Right atrium auricular region (tissue), 2 donors: ENCODE measurements at regions not wholly inside any gene's neighbourhood (a gene's known extent, or its start where the extent isn't known, plus 50 kb on each side); places are given as distances from the start of the nearest gene placed in this dataset.

Experiments
- DNase-seq: peaks from one replicate; pipeline ENCODE4 v3.0.0-alpha.2; 2019; ENCODE audit warnings: low spot score
- H3K27ac ChIP-seq, 2 donors: fragments of 200-600 bp; sonication (generic); 1 replicate in 1 of 2; 2 replicates in 1 of 2; pipeline ENCODE4 v1.5.1; 2016 to 2019
- H3K27me3 ChIP-seq, 2 donors: fragments of 200-600 bp; sonication (generic); one replicate each; pipeline versions ENCODE4 v1.5.1 to v1.6.0; 2017 to 2019
- H3K36me3 ChIP-seq: fragments of 200-600 bp; sonication (generic); one replicate; pipeline ENCODE4 v1.5.1; 2016
- H3K4me1 ChIP-seq, 2 donors: fragments of 200-600 bp; sonication (generic); one replicate each; pipeline versions ENCODE4 v1.5.1 to v1.6.0; 2017 to 2019
- H3K4me3 ChIP-seq, 2 donors: fragments of 200-600 bp; sonication (generic); 1 replicate in 1 of 2; 2 replicates in 1 of 2; pipeline ENCODE4 v1.5.1; 2017 to 2019; ENCODE audit warnings: mild to moderate bottlenecking in 1 of 2, moderate library complexity in 1 of 2
- H3K9me3 ChIP-seq, 2 donors: fragments of 200-600 bp; sonication (generic); one replicate each; pipeline ENCODE4 v1.5.1; 2019
- CTCF ChIP-seq, 2 donors: fragments of 200-600 bp; sonication (generic); IDR thresholded peaks; one replicate each; pipeline ENCODE4 v1.5.1; 2019; ENCODE audit warnings: antibody characterized with exemption in 2 of 2

- Histone ChIP-seq H3K4me3 (no peak overlapping the region), H3K36me3 (no peaks in the 10 kb centered on the region), H3K27me3 (no peaks in the 10 kb centered on the region), H3K4me1 (no peaks in the 10 kb centered on the region), H3K9me3 (peaks cover 0 to 24% of the 10 kb centered on the region in 2 donors), H3K27ac (no peak overlapping the region)
- DNase-seq: no peak
- no peak for TF ChIP-seq CTCF (IDR thresholded peaks at IDR 0.05)
Measured at GRCh38 chr10:78489034-78489433, 455.4 kb downstream of the RPS24 start.

- H3K36me3 ChIP-seq: no peaks in the 10 kb centered on the region
- no peaks in the 10 kb centered on the region for H3K27me3 ChIP-seq
- TF ChIP-seq CTCF (IDR thresholded peaks at IDR 0.05): no peak
- H3K9me3 ChIP-seq: peaks cover 0 to 24% of the 10 kb centered on the region in 2 donors
- H3K4me1 ChIP-seq: no peaks in the 10 kb centered on the region
- no peak for DNase-seq
- H3K27ac ChIP-seq: no peak overlapping the region
- no peak overlapping the region for H3K4me3 ChIP-seq
Measured at GRCh38 chr10:78491812-78492211, 458.1 kb downstream of the RPS24 start.

- TF ChIP-seq CTCF (IDR thresholded peaks at IDR 0.05): no peak
- Histone ChIP-seq H3K4me1 (no peaks in the 10 kb centered on the region), H3K27ac (no peak overlapping the region), H3K9me3 (peaks cover 0 to 24% of the 10 kb centered on the region in 2 donors), H3K27me3 (no peaks in the 10 kb centered on the region), H3K4me3 (no peak overlapping the region), H3K36me3 (no peaks in the 10 kb centered on the region)
- DNase-seq: no peak
Measured at GRCh38 chr10:78492424-78492823, 458.8 kb downstream of the RPS24 start.

GRCh38 chr10:78494179-78494578 is 460.5 kb downstream of the RPS24 start:
- TF ChIP-seq CTCF (IDR thresholded peaks at IDR 0.05): no peak
- H3K4me3 ChIP-seq: no peak overlapping the region
- H3K4me1 ChIP-seq: no peaks in the 10 kb centered on the region
- peaks cover 0 to 20% of the 10 kb centered on the region in 2 donors for H3K9me3 ChIP-seq
- H3K27me3 ChIP-seq: no peaks in the 10 kb centered on the region
- DNase-seq: no peak
- H3K36me3 ChIP-seq: no peaks in the 10 kb centered on the region
- H3K27ac ChIP-seq: no peak overlapping the region

GRCh38 chr10:78502210-78502936 is 468.7 kb downstream of the RPS24 start:
- Histone ChIP-seq H3K4me1 (peaks cover 0 to under 1% of the 10 kb centered on the region in 2 donors), H3K27ac (no peak overlapping the region), H3K36me3 (no peaks in the 10 kb centered on the region), H3K4me3 (no peak overlapping the region), H3K9me3 (no peaks in the 10 kb centered on the region), H3K27me3 (no peaks in the 10 kb centered on the region)
- DNase-seq: no peak
- no peak for TF ChIP-seq CTCF (IDR thresholded peaks at IDR 0.05)

GRCh38 chr10:78504181-78504580 is 470.5 kb downstream of the RPS24 start:
- no peaks in the 10 kb centered on the region for H3K9me3 ChIP-seq
- no peak for TF ChIP-seq CTCF (IDR thresholded peaks at IDR 0.05)
- H3K27me3 ChIP-seq: no peaks in the 10 kb centered on the region

More at GRCh38 chr10:78504181-78504580, 470.5 kb downstream of the RPS24 start:
- Histone ChIP-seq H3K4me1 (peaks cover 0 to 4% of the 10 kb centered on the region in 2 donors), H3K4me3 (no peak overlapping the region), H3K36me3 (no peaks in the 10 kb centered on the region), H3K27ac (no peak overlapping the region)
- DNase-seq: no peak
